NCI-H510A treated with DMSO at 0.1 percent for 48 hours (cell line): ENCODE measurements at regions not wholly inside any gene's neighbourhood (a gene's known extent, or its start where the extent isn't known, plus 50 kb on each side); places are given as distances from the start of the nearest gene placed in this dataset.

Experiments
- DNase-seq: peaks from one replicate; lab custom pipeline; 2025; lab: John Stamatoyannopoulos, UW

DNA sequence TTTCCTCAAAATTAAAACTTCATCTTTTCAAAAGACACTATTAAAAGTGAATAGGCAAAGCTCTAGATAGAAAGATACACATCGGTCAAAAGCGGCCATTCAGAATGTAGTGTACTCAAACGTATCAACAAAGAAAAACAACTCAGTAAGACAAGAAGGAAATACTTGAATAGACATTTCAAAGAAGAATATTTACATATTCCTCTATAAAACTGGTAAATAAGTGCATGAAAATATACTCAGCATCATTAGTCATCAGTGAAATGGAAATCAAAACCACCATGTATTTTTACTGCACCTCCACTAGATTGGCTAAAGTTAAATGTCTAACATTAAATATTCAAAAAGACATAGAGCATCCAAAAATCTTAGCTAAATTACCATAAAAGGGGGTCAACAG, 551.1 kb upstream of the SORCS1 start:
- no peak for DNase-seq

- no peak for DNase-seq
These were observed 544.5 kb upstream of the SORCS1 start for GRCh38 chr10:107708981-107709380.

DNA sequence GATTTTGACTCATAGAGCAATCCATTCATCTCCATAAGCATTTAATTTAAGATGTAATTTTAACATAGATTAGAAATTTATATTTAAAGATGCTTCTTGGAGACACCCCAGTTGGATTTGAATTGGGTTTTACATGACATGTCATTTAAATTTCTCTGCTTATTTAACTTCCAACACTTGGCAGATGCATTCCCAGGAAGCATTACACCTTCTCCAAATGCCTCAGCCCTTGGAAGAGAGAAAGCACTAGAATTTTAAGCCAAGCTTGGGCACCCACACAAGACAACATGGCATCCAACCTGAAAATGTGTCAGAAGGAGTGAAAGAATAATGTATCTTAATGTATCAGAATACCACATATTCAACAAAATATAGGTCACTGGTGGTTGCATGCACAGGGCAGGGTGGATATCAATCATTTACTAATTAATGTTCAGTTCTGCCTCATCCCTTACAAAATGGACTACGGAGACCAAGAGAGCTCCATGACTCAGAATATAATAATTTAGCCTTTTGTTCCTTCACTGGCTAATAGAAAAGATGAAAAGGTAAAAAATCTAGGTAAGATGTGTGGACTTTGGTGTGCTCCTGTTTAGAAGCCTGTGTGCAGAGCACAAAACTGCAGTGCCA, 541.7 kb upstream of the SORCS1 start:
- no peak for DNase-seq

GRCh38 chr10:107701943-107702342, 537.4 kb upstream of the SORCS1 start:
- DNase-seq, result no peak

DNA sequence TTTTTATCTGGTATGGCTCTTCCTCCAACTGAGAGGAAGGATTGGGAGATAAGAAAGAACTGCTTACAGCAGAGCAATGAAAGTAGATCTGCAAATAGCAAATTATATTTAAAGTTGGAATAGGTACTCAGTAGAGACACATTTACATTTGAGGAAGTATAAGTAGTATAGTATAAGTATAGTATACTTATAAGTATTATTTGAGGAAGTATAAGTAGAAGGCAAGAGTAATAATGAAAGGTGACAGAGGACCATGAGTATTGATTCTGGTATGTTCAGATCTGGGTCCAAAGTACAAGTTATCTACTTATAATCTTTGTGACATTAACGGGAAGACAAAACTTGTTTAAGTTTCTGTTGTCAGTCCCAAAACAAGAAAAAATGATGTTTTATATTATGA, 527.6 kb upstream of the SORCS1 start:
- no peak for DNase-seq

DNA sequence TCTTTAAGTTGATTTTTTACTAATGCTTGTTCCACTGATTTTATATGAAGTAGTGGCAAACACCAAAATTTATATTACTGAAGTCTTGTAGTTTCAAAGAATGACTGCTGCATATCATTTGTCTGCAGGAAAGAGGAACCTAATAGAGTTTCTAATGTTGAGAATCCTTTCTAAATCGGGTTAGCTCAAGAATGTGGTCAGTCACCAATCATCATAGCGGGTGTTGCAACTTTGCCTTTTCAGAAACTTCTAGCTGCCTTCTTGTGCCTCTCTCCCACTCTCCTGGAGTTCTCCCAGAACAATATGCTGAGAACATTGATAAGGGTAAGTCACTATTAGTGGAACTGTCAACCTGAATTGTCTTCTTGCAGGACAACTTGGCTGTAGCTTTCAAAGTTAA, 524.8 kb upstream of the SORCS1 start:
- no peak for DNase-seq

- DNase-seq, result no peak
These were observed 523.2 kb upstream of the SORCS1 start for GRCh38 chr10:107687701-107688100.

DNA sequence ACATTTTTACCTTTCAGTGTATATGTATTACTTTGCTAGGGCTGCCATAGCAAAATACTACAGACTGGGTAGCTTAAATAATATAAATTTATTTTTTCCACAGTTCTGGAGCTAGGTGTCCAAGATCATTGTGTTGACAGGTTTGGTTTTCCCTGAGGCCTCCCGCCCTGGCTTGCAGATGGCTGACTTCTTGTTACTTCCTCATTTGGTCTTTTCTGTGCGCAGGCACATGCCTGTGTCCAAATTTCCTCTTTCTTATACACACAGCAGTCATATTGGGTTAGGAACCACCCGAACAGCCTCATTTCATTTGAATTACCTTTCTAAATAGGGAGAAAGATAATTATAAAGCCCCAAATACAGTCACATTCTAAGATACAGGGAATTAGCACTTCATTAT, 521.6 kb upstream of the SORCS1 start:
- no peak for DNase-seq

- DNase-seq, result no peak
These were observed 507.5 kb upstream of the SORCS1 start for GRCh38 chr10:107671960-107672359.

GRCh38 chr10:107666214-107666613, 501.7 kb upstream of the SORCS1 start:
- no peak for DNase-seq

DNA sequence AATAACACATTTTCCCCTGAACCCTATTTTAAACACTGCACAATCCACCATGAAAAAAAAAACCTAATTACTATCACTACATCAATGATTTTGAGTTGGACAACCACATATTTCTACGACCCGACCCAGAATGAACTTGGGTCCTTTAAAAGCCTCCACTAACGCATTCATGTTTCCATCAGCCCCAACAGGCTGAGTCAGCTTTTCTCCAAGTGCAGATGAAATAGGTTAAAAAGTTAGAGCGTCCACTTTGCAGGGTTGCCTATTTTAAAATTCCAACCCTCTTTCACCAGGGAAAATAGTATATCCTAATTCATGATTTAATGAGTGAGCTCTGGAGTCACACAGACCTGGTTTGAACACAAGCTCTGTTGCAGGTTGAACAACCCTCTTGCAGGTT, 501.0 kb upstream of the SORCS1 start:
- DNase-seq, result no peak

DNA sequence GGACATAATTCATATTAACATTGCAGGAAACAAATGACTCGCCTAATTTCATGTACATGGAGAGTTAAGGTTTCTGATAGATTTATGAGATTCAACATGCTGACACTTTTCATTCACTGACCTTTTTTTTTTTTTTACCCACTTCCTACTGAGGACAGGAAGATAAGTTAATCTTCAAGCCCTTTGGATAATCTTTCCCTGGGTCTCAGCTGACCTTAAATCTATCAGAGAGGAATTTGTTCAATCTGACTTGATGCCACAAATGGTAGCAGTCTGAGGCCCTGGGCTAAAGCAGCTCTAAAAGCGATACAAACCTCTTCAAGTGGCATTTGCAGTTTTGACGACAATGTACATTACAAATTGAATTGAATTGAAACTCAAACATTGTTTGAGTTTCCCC, 493.3 kb upstream of the SORCS1 start:
- no peak for DNase-seq

DNA sequence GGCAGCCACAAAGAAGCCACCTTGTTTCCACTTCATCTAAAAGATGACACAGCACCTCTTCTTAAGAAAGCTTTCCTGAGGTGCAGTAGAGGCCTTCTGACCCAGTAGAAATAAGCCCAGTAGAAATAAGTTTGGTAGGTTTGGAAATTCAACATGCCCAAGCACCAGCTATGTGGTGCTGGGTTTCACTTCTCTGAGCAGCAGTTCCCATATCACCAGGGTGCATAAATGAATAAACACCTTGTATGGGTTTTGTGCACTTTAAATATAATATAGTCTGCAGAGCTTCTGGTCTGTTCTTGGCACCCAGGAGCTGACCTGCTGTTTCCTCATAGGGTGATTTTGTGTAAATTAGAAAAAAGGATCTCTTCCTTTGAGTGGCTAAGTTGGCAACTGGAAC, 492.4 kb upstream of the SORCS1 start:
- no peak for DNase-seq

DNA sequence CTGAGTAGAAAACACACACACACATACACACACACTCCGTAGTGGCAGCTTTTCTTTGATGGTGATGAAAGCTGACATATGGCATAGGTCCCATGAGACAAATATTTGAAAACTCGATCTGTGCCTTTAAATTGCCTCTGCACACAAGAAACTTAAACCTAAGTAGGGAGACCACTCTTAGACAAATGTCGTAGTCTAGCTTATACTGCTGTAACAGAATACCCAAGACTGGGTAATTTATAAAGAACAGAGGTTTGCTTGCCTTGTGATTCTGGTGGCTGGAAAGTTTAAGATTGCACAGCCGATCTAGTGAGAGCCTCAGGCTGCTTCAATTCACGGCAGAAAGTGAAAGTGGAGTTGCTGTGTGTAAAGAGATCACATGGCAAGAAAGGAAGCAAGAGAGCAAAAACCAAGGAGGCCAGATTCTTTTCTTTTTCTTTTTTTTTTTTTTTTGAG, 489.4 kb upstream of the SORCS1 start:
- DNase-seq, result no peak

DNA sequence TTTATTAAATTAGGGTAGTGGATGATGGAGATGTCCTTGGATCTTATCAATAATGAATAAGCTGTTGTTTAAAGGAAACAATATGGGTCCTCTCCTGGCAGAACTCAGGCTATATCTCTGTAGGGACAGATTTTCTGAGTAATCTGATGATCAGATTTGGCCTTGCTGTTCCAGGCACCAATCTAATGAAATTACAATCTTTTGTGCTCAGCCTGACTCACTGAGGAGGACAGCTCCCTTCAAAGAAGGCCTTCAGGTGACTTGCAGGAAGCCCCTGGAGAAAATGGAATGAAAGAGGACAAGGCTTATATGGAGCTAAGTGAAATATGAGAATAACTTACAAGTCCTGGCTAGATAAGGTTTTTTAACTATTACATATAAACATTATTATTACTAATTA, 486.4 kb upstream of the SORCS1 start:
- no peak for DNase-seq

DNA sequence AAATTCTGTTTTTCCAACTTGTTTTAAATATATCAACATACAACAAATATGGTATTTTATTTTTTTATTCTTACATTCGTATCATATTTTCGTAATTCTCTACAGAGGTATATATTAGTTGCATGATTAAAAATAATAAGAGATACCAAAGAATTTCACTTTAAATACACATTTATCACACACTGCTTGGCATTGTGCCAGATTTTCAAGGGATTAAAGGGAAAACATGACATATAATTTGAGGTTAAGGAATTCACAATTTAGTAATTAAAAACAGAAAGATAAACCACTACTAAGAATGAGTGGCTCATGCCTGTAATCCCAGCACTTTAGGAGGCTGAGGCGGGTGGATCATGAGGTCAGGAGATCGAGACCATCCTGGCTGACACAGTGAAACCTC, 484.7 kb upstream of the SORCS1 start:
- no peak for DNase-seq

DNA sequence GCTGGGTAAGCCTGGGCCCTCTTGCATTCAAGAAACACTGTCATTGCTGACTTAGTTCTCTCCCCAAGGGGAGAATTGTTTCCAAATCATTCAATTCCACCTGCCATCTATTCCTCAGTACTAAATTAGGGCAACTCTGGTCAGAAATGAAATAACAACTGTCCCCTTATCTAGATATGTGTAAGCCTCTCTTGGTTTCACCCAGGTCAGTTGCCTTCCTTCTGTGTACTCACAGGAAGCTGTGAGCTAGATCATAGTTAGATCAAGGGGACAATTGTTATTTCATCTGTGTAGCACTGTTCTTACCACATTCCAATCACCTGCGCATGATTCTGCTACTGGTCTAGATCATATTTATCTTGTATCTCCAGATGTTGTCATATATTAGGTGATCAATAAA, 483.0 kb upstream of the SORCS1 start:
- DNase-seq, result no peak

- no peak for DNase-seq
These were observed 467.4 kb upstream of the SORCS1 start for GRCh38 chr10:107631876-107632275.

DNA sequence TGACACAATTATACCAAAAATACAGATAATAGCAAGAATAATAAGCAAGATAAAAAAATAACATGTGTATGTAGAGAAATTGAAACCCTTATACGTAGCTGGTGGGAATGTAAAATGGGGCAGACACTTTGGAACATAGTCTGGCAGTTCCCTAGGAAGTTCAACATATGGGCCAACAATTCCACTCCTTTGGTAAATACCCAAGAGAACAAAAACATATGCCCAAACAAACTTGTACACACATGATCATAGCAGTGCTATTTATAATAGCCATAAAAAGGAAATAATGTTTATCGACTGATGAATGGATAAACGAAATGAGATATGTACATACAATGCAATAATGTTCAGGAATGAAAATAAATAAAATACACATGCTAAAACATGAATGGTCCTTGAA, 462.4 kb upstream of the SORCS1 start:
- no peak for DNase-seq

DNA sequence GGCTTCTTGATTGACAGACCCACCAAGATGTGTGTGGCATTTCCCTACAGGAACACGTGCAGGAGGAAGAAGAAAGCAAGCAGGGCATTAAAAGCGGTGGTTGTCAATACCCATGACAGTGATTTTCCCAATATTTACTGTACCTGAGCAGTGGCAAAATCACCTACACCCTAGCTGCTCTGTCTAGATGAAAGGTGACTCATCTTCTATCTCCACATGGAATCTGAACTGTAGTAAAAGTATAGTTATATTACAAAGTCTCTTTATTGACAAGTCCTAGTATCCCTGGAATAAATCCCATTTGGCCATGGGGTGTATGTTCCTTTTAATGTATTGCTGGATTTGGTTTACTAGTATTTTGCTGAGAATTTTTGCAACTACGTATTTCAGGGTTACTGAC, 458.8 kb upstream of the SORCS1 start:
- no peak for DNase-seq

GRCh38 chr10:107619139-107619538, 454.6 kb upstream of the SORCS1 start:
- DNase-seq, result no peak

GRCh38 chr10:107618504-107618994, 454.0 kb upstream of the SORCS1 start:
- DNase-seq, result no peak

DNA sequence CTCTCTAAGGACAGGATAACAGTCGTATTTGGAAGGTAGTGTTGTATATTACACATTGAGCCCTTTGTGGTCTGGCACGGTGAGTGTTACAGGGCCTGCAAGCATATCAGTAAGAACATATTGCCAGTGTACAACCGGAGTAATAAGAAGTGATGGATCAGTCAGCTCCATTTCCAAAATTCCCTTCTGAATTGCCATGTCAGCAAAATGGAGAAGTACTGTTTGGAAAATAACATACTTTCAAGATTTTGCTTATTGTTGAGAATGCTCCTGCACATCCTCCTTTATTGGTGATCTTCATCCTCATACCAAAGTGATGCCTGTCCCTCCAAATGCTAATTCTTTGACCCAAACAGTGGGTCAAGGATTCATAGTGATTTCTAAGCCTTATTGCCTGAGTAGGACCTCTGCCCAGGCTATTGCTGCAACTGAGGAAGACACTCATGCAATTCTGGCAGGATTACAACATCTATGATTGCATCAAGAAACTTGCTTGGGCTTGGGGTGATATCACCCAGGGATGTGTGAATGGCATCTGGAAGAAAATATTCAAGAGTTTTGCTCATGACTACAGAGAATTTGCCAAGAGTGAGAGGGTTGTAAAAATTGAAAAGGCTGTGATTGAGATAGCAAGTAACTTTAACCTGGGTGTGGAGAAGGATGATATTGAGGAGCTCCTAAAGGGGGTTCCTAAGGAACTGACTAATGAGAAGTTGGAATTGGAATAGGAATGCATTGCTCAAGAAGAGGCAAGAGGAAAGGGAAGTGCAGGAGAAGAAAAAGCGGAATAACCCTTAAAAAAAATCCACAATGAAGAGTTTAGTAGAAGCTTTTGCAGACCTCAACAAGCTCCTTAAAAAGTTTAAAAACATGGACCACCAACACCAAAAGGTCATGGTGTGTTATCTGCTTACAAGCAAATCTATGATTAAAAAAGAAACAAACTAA, 452.2 kb upstream of the SORCS1 start:
- no peak for DNase-seq
